ENCODE measurements at regions not wholly inside any gene's neighbourhood (a gene's known extent, or its start where the extent isn't known, plus 50 kb on each side); places are given as distances from the start of the nearest gene placed in this dataset.

DNA sequence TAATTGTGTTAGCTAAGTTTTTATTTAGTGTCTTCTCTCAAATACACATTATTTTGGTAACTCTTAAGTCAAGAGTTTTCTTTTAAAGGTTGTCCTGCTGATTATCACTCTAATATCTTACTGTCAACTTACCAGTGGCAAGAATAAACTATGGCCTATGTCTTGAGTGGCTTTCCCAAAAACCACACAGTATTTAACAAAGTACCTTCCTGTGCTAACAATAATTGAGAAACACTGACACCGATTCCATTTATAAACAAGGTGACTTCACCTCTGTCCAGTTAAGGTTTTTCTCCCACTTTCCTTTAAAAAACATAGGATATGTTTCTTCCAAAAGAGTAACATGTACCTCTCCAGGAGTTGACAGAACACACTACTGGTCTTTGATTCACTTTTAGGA, 234.3 kb upstream of the CD96 start:
- TF ChIP-seq, protein P1, sequence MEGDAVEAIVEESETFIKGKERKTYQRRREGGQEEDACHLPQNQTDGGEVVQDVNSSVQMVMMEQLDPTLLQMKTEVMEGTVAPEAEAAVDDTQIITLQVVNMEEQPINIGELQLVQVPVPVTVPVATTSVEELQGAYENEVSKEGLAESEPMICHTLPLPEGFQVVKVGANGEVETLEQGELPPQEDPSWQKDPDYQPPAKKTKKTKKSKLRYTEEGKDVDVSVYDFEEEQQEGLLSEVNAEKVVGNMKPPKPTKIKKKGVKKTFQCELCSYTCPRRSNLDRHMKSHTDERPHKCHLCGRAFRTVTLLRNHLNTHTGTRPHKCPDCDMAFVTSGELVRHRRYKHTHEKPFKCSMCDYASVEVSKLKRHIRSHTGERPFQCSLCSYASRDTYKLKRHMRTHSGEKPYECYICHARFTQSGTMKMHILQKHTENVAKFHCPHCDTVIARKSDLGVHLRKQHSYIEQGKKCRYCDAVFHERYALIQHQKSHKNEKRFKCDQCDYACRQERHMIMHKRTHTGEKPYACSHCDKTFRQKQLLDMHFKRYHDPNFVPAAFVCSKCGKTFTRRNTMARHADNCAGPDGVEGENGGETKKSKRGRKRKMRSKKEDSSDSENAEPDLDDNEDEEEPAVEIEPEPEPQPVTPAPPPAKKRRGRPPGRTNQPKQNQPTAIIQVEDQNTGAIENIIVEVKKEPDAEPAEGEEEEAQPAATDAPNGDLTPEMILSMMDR (IDR thresholded peaks at IDR 0.05), result no peak
- TF ChIP-seq POLR2A (IDR thresholded peaks at IDR 0.05), result no peak
- TF ChIP-seq POLR2AphosphoS5 (IDR thresholded peaks at IDR 0.05), result no peak
